NCI-H1092 treated with DMSO at 0.1 percent for 48 hours (cell line): ENCODE measurements at regions not wholly inside any gene's neighbourhood (a gene's known extent, or its start where the extent isn't known, plus 50 kb on each side); places are given as distances from the start of the nearest gene placed in this dataset.

Experiments used
- DNase-seq: peaks from one replicate; lab custom pipeline; 2025; lab: John Stamatoyannopoulos, UW

DNA sequence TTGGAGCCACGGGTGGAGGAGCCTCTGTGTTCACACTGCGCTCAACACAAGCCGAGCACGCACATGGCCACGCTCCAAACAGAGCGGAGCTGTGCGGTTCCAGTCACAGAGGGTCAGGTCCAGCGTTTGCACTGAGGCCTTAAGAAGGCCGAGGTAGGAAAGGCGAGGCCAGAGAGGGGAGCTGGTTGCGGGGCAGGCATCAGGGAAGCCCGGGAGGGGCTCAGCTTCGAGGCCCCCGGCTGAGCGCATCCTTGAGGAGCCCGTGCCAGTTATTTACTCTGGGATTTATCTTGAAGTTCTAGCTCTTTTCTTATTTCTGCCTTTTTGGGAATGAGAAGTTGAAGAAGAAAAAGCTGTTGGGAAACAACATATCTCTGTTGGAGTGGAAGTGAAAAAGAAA is 140.8 kb downstream of the IRX1 start:
- DNase-seq, result no peak

DNA sequence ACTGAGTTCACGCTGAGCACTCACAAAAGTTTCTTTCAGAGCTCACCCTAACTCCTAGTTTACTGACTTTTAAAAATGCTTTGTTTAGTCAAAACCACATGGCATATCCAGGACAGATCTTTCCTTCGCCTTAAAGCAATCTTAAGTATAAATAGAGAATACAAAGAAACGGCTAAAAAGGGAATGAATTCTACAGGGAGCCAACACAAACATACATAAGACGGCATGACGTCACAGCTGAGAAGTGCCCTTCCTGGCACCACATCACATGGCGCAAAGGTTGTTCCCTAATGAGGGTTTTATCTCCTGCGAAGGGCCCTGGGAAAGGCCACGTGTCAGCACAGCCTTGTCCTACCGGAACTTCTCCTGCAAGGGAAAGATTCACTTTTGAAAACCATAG is 141.3 kb downstream of the IRX1 start:
- DNase-seq, result no peak

DNA sequence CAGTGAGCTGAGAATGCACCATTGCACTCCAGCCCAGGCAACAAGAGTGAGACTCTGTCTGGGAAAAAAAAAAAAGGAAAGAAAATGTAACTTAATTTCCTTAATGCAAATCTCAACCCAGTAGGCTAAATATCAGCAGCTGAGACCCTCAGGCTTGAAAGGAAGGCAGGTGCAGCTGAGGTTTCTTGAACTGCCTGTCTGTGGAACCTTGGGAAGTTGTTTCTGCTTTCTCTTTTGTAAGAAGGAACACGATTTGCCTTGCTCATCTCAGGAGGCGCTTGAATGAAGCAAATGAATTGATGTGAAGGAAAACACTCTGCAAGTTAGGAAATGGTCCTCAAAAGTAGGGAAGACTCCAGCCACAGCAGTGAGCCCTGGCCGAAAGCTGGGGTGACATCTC is 143.3 kb downstream of the IRX1 start:
- no peak for DNase-seq

DNA sequence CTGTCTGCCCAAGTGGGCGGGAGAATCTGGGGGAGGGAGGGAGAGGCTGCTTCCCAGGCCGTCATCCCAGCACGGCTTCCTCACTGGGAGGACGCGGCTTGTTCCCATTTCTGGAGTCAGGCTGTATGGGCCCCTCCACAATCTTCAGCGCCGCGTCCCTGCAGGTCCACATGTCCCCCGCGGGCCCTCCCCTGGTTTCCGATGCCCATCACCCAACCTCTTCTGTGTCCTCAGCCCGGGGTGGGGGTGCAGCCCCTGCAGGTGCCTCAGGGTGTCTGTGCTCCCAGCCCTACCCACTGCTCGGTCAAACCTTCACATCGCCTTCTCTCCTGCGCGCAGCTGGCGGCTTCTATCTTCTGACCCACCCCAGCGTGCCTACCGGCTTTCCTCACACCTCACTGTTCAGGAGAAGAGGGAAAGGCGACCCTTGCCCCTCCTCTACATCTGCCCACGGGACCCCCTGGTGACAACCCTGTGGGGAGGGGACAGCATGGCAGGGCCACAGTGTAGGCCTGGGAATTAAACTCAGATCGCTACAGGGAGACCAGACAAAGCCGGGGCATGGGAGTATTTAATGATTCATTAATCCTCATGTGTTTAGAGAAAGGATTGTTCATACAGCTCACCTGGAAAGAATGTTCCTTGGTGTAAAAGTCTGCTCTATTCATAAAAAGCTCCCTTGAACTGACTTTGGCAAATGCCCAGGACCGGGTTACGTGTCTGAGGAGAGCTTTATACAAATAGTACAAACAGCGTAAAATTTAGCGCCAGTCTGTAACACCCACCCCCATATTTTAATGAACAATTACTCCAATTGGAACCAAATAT is 145.1 kb downstream of the IRX1 start:
- no peak for DNase-seq

DNA sequence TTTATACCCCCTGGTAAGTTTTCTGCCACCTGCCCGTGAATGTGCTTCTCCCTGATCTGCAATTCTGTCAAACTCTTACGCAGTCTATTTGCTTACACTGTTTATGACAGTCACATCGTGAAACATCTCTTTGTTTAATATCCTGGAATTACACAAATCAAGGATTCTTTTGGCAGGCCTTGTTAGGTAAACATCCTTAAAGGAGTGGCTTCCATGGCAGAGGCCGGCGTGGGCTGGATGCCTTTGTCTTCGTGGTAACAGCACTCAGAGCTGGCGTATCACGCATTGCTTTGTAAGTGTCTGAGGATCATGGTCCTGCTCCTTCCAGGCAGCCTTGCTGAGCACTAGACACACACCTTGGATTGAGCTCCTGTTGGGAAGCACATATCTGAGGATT is 145.7 kb downstream of the IRX1 start:
- DNase-seq, result no peak

DNA sequence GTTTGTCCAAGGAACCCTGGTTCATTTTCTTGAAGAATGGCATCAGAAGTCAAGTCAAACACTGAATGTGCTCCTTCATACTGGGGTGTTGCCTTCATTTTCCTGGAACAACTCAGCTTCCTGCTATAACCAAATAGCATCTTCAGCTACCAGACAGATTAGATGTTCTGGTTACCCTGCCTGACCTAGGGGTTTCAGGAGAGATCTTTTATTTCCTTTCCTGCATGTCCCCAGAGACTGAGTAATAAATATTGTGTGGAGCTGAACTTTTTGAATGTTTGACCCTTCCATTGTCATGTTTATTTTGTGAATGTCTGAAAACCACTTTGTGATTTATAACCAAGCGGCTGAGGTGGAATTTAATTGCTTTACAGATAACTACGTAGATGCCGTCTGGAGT is 147.1 kb downstream of the IRX1 start:
- DNase-seq, result no peak

DNA sequence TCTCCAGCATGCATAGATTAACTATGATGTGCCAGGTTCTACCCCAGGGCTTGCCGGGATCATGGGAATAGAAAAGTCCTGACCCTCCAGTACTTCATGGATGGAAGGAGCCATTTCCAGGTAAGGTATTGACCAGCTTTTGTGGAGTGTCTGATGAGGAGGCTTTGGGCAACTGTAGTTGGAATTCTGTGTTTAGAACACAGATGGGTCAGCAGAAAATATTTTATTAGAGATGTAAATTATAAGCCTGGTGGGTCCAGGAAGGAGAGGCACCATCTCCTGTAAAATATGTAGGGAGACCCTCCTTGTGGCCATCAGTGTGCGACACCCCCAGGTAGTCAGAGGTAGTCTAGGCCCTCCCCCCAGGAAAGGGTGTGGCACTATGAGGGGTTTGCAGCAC is 156.2 kb downstream of the IRX1 start:
- no peak for DNase-seq

DNA sequence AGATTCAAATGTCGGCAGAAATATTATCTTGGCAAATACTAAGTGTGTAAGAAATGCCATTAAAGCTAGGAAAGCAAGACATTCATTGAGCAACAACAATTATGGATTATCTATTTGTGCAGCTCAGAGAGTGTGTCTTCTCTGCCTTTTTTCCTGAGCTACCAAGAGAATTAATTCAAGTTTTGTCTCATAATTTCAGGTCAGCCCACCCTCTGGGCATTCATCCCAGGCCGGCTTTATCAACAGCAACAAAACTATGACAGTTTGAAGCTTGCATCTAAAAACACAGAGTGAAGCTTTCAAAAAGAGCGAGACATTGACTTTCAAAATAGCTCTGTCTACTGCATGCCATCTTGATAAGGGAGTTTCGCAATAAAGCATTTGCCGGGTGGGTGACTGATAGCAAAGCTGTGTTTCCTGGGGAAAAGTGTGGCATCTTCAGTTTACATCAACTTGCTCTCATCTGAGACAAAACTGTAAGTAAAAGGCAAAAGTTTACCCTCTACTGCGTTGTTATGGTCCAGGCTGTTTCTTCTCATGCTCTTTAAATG is 182.4 kb downstream of the IRX1 start:
- no peak for DNase-seq

DNA sequence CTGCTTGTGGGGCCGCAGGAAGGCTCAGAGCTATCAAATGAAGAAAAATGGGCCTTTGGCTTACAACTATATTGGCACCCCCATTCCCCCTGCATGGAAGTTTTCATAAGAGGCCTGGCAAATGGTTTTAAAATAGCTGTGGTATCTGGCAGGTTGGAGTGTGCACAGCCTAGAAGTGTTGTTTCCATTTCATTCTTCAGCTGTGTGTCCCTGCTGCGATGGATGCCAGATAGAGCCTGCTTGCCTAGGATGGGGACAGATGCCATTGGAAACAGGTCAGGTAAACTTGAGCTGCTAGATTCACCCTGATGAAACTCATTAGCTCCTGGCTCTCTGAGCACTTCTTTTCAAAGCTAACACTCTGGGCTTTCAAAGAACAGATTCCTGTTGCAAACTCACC is 183.3 kb downstream of the IRX1 start:
- DNase-seq, result no peak

DNA sequence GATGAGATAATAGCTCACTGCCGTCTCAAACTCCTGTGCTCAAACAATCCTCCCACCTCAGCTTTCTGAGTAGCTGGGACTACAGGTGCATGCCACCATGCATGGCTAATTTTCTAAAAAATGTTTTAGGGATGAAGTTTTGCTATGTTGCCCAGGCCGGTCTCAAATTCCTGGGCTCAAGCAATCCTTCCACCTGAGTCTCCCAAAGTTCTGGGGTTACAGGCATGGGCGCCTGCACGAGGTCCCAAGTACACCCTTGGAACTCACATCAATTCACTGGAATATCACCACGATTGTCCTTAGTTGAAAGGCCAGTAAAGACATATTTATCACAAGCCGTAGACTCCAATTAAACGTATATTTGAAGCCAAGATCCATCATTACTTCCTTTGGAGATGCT is 184.6 kb downstream of the IRX1 start:
- no peak for DNase-seq

DNA sequence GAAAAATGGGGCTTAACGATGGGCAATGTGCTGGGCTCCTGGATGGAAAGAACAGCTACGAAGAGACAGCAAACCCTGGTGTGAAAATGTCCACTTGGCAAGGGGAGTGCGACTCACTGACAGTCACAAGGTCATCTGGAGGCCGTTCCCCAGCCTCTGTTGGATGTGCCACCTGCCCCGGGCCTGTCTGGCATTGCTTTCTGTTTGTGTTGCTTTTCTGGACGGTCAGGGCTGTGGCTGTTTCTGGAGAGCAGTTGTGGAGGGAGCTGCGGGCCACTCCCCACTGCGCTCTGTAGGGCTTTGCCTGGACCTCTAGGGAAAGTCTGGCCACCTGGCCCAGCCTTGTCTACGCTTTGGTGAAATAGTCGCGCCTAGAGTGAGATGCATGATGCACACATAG is 185.3 kb downstream of the IRX1 start:
- DNase-seq, result no peak

DNA sequence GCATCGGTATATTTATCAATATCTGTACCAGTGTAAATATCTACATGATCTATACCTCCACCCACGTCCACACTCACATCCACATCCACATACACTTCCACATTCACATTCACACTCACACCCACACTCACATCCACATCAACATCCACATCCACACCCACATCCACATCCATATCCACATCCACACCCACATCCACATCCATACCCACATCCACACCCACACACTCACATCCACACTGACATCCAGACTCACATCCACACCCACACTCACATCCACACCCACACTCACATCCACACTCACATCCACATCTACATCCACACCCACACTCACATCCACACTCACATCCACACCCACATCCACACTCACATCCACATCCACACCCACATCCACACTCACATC is 189.2 kb downstream of the IRX1 start:
- DNase-seq, result no peak

DNA sequence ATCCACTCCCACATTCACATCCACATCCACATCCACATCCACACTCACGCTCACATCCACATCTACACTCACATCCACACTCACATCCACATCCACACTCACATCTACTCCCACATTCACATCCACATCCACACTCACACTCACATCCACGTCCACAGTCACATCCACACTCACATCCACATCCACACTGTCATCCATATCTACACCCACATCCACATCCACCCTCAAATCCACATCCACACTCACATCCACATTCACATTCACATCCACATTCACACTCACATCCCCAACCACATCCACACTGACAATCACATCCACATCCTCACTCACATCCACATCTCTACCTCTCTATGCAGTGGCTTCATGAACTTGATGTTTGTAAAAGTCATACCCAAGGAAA is 190.5 kb downstream of the IRX1 start:
- DNase-seq, result no peak

DNA sequence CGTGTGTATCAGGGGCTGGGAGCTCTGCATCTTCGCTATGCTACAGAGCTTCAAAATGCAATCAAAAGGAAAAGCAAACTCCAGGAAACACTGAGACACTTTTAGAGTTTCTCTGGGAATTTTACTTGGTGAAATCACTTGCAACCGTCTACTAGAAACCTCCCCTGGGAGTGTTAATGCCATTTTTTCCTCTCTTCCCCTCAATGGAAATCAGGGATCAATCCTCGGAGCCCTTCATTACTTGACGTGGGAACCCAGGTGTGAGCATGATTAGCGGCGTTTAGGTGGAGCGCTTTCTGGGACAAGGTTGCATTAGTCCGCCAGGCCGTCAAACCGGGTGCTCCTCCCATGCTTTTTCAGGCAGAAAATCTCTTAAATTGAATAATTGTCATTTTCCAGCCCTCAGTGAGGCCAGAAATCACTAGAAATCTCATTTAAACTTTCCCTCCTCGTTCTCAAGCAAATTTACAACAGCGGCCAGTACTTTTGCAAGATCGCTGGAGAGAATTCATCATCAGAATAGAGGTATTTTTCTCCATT is 191.3 kb downstream of the IRX1 start:
- DNase-seq, result no peak

DNA sequence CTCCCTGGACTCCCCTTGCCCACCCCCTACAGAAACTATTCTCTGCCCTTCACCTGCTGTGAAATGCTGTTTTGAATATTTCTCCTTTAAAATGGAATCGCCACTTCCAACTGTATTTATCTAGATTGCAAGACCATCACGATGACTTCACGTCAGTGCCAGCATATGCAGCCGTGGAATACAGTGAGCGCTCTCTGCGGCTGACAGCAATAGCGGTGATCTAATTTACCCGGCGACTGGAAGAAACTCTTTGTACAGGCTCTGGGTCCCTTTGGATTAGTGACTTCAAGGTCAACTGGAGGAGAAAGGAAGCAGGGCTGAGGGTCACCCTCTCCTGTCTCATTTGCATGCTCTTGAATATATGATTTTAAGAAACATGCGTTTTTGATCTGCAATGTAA is 192.0 kb downstream of the IRX1 start:
- no peak for DNase-seq

DNA sequence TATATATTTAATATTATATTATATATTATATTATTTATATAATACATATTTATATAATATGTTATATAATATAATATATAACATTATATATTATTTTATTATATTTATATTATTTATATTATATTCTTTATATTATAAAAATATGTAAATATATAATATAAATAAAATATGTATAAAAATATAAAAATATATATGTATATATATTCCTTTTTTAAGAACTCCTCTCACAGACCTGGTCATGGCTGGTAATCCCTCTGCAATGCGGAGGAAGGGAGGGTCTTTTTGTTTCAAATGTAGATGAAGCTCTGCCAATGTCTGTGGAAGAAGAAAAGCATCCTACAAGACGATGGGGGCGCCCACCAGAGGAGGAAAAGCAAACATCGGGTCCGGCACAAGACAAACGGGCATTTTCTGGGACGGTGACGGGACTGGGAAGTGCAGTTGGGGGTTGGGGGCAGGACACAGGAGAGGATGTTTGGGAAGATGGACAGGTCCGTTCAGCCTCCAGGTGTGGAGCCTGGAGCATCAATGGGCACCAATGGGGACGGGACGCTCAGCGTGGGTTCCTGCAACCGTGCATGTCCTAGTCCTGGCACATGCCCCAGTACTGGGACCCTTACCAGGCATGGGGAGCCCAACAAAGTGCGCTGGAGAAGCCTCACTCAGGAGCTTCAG is 194.0 kb downstream of the IRX1 start:
- no peak for DNase-seq

DNA sequence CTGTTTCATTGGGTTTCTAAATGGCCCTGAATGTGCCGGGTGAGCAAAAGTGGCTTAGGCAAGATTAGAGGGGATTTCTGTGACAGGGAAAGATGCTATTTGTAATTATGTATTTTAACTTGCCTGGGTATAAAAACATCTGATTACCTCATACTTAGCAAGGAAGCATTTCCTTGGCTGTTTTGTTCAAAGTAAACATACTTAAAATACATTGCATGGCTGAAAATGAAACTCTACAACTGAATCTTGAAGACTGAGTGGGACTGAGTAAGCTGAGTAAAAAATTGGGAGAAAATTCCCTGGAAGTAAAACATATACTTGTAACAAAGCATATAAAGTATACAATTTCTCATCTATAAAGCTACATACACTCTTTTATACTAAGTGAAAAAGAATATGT is 197.5 kb downstream of the IRX1 start:
- DNase-seq, result no peak

DNA sequence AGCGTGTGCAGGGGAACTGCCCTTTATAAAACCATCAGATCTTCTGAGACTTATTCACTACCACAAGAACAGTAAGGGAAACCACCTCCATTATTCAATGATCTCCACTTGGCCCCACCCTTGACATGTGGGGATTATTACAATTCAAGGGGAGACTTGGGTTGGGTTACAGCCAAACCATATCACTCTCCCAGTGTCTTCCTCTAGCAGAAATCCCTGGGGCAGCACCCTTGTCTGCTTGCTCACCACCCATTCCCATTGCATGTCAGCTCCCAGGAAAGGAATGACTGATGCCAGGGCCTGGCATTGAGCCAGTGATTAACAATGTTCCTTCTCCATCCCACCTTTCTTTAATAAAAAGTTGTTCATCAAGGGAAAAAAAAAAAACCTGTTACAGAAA is 199.0 kb downstream of the IRX1 start:
- DNase-seq, result no peak

DNA sequence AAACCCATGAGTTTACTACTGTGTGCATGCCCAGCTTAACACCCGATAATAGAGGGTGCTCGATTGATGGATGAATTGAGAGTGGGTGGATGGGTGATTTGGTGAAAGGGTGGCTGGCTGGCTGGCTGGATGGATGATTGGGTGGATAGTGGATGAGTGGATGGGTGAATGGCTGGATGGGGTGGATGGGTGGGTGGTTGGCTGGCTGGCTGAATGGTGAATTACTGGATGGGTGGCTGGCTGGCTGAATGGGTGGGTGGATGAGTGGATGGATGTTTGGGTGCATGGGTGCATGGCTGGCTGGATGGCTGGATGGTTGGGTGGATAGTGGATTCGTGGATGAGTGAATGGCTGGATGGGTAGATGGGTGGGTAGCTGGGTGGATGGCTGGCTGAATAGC is 201.1 kb downstream of the IRX1 start:
- no peak for DNase-seq

DNA sequence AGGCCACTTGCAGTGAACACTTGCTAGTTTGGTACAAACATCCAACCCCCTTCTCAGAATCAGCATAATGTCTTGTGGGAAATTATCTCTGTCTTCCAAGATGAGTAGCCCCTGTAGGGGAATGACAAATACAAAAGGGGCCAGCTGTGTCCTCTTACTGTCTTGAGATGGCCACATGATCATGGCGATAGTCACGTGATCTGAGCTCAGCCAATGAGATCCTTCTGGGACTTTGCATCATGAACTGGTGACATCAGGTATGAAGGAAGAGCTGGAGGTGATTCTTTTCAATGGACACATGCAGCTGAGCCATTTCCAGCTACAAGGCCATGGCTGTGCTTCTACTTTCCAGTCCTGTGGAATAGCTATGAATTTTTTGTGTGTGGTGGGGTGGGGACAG is 206.3 kb downstream of the IRX1 start:
- no peak for DNase-seq

DNA sequence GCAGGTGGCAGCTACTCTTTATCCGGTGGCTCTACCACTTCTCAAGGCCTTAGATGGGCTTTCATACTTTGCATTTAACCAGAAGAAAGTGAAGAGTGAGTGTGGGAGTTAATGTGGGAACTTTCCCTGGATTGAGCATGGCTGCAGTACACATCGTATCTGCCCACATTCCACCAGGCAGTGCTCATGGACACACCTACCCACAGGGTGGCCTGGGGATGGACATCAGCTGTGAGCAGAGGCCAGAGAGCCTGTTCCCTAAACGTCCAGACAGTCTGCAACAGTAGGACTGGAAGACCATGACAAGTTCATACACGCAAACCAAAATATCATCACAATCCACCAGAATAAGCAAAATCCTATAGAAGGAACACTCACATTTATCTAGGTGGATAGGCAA is 213.8 kb downstream of the IRX1 start:
- DNase-seq, result no peak

DNA sequence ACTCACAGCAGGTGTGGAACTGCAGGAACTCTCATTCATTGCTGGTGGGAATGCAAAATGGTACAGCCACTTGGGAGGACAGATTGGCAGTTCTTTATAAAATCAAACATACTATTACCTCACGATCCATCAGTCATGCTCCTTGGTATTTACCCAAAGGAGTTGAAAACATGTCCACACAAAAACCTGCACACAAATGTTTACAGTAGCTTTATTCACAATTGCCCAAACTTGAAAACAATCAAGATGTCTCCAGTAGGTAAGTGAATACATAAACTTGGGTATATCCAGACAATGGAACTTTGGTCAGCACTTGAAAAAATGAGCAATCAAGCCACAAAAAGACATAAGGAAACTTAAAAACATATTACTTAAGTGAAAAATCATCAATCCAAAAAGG is 215.5 kb downstream of the IRX1 start:
- no peak for DNase-seq

DNA sequence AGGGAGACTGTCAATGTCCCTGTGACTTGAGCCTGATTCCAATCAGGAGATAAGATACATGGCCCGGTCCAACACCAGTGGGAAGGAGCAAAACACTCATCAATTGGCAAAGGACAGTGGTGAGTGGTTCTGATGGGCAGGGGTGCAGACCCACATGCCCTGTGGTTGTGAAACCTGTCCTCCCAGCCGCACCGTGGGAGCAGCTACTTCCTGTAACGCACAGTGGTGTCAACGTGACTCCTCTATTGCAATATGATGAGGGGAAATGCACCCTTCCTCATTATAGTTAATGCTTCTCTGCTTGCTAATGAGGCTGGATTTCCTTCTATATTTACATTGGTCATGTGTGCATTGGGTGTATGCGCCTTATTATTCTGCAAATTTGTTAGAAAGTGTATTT is 223.0 kb downstream of the IRX1 start:
- no peak for DNase-seq
